ENCODE measurements at regions not wholly inside any gene's neighbourhood (a gene's known extent, or its start where the extent isn't known, plus 50 kb on each side); places are given as distances from the start of the nearest gene placed in this dataset.

DNA sequence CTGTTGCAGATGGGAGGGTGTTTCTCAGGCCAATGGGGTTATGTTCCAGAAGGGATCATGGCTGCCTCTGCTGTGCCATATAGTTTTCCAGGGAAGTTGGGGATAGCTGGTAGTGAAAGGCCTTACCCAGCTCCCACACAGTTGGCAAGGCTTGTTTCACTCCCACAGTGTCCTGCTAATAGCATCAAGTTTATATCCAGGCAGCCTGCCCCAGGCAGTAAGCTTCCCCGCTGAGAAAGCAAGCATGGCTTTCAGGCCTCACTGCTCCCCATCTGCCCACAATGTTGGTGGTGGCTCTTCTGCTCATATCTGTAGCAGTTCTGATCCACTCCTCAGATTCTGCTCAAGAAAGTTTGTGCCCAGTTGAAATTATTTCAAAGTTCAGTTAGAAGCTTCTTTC, 50.9 kb upstream of the DCBLD2 start:
- ChIA-PET POLR2A (no interaction called here), CTCF (no interaction called here)
- H3K27me3 Mint-ChIP-seq, result peaks cover 9% of the 10 kb centered on the region
- no peaks in the 10 kb centered on the region for H3K9me3 Mint-ChIP-seq
- no peak for ATAC-seq
- intact Hi-C loops (cut with micrococcal nuclease), result no loop called here
- no peak overlapping the region for H3K4me3 Mint-ChIP-seq
- no peaks in the 10 kb centered on the region for H3K36me3 Mint-ChIP-seq (ENCODE audit: low read depth)
- TF ChIP-seq, protein P1, sequence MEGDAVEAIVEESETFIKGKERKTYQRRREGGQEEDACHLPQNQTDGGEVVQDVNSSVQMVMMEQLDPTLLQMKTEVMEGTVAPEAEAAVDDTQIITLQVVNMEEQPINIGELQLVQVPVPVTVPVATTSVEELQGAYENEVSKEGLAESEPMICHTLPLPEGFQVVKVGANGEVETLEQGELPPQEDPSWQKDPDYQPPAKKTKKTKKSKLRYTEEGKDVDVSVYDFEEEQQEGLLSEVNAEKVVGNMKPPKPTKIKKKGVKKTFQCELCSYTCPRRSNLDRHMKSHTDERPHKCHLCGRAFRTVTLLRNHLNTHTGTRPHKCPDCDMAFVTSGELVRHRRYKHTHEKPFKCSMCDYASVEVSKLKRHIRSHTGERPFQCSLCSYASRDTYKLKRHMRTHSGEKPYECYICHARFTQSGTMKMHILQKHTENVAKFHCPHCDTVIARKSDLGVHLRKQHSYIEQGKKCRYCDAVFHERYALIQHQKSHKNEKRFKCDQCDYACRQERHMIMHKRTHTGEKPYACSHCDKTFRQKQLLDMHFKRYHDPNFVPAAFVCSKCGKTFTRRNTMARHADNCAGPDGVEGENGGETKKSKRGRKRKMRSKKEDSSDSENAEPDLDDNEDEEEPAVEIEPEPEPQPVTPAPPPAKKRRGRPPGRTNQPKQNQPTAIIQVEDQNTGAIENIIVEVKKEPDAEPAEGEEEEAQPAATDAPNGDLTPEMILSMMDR (IDR thresholded peaks at IDR 0.05), result no peak
- no peaks in the 10 kb centered on the region for H3K4me1 Mint-ChIP-seq (ENCODE audit: low read depth)
- no peak overlapping the region for H3K27ac Mint-ChIP-seq
- no peak for DNase-seq
